ENCODE measurements at regions not wholly inside any gene's neighbourhood (a gene's known extent, or its start where the extent isn't known, plus 50 kb on each side); places are given as distances from the start of the nearest gene placed in this dataset.

- Histone ChIP-seq H3K36me3 (ENCODE audit: low read depth) (no peaks in the 10 kb centered on the region), H3K4me3 (no peak overlapping the region), H3K9me3 (no peaks in the 10 kb centered on the region), H3K4me1 (ENCODE audit: low read depth) (no peaks in the 10 kb centered on the region)
- no peak for DNase-seq
- TF ChIP-seq CTCF (IDR thresholded peaks at IDR 0.05), result no peak
- intact Hi-C loops (cut with DNase I, micrococcal nuclease), result no loop called here
- ATAC-seq, result no peak
Observed at GRCh38 chr10:58918887-58919286, 257.6 kb upstream of the PHYHIPL start.

GRCh38 chr10:58919927-58920654 is 256.4 kb upstream of the PHYHIPL start:
- Histone ChIP-seq H3K9me3 (no peaks in the 10 kb centered on the region), H3K36me3 (ENCODE audit: low read depth) (no peaks in the 10 kb centered on the region), H3K4me1 (ENCODE audit: low read depth) (no peaks in the 10 kb centered on the region), H3K4me3 (no peak overlapping the region)
- intact Hi-C loops (cut with DNase I, micrococcal nuclease), result no loop called here
- TF ChIP-seq CTCF (IDR thresholded peaks at IDR 0.05), result no peak
- ATAC-seq (no peak), DNase-seq (no peak)

GRCh38 chr10:58920655-58921003 is 255.8 kb upstream of the PHYHIPL start:
- DNase-seq, result no peak
- no peak overlapping the region for H3K4me3 ChIP-seq
- no peaks in the 10 kb centered on the region for H3K36me3 ChIP-seq (ENCODE audit: low read depth)
- ATAC-seq, result no peak
- no peaks in the 10 kb centered on the region for H3K9me3 ChIP-seq
- H3K4me1 ChIP-seq (ENCODE audit: low read depth), result no peaks in the 10 kb centered on the region
- no peak for TF ChIP-seq CTCF (IDR thresholded peaks at IDR 0.05)
- intact Hi-C loops (cut with DNase I, micrococcal nuclease), result no loop called here

GRCh38 chr10:58921421-58921855 is 255.0 kb upstream of the PHYHIPL start:
- Histone ChIP-seq H3K9me3 (no peaks in the 10 kb centered on the region), H3K4me1 (ENCODE audit: low read depth) (no peaks in the 10 kb centered on the region), H3K36me3 (ENCODE audit: low read depth) (no peaks in the 10 kb centered on the region), H3K4me3 (no peak overlapping the region)
- DNase-seq (no peak), ATAC-seq (no peak)
- intact Hi-C loops (cut with DNase I, micrococcal nuclease), result no loop called here
- TF ChIP-seq CTCF (IDR thresholded peaks at IDR 0.05), result no peak

- no peak for ATAC-seq
- H3K9me3 ChIP-seq, result no peaks in the 10 kb centered on the region
- H3K4me1 ChIP-seq (ENCODE audit: low read depth), result no peaks in the 10 kb centered on the region
- H3K36me3 ChIP-seq (ENCODE audit: low read depth), result no peaks in the 10 kb centered on the region
- intact Hi-C loops (cut with DNase I, micrococcal nuclease), result no loop called here
- no peak overlapping the region for H3K4me3 ChIP-seq
- no peak for TF ChIP-seq CTCF (IDR thresholded peaks at IDR 0.05)
- DNase-seq, result no peak
Observed at GRCh38 chr10:58925381-58925780, 251.1 kb upstream of the PHYHIPL start.

- Histone ChIP-seq H3K4me3 (no peak overlapping the region), H3K36me3 (ENCODE audit: low read depth) (no peaks in the 10 kb centered on the region), H3K4me1 (ENCODE audit: low read depth) (no peaks in the 10 kb centered on the region), H3K9me3 (no peaks in the 10 kb centered on the region)
- TF ChIP-seq CTCF (IDR thresholded peaks at IDR 0.05), result no peak
- intact Hi-C loops (cut with DNase I, micrococcal nuclease), result no loop called here
- no peak for ATAC-seq
- DNase-seq, result no peak
Observed at GRCh38 chr10:58930500-58930899, 245.9 kb upstream of the PHYHIPL start.
